ENCODE measurements at regions not wholly inside any gene's neighbourhood (a gene's known extent, or its start where the extent isn't known, plus 50 kb on each side); places are given as distances from the start of the nearest gene placed in this dataset.

DNA sequence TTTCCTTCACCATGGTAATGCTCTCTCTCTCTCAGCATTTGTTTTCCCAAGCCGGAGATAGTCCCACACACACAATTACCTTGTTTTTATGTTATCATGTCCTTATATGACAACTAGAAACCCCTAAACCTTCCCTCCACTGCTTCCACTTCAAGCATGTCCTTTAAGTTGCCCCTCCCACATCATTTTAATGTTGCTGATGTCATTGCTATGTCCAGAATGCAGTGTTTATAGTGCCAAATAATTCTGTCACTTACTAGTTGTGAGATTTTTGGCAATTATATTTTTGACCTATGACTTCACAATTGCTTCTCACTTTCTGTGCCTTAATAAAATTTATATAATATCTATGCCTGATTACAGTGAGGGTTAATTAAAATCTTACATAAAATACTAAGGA lies 645.9 kb downstream of the XPNPEP1 start:
- in situ Hi-C loops (cut with MboI; ENCODE audit: low pct_unique_long_range_greater_than_20kb, low sequenced_read_pairs, unreplicated experiment), result no loop called here
- DNase-seq (ENCODE audit: low spot score), result no peak
- TF ChIP-seq, protein P1, sequence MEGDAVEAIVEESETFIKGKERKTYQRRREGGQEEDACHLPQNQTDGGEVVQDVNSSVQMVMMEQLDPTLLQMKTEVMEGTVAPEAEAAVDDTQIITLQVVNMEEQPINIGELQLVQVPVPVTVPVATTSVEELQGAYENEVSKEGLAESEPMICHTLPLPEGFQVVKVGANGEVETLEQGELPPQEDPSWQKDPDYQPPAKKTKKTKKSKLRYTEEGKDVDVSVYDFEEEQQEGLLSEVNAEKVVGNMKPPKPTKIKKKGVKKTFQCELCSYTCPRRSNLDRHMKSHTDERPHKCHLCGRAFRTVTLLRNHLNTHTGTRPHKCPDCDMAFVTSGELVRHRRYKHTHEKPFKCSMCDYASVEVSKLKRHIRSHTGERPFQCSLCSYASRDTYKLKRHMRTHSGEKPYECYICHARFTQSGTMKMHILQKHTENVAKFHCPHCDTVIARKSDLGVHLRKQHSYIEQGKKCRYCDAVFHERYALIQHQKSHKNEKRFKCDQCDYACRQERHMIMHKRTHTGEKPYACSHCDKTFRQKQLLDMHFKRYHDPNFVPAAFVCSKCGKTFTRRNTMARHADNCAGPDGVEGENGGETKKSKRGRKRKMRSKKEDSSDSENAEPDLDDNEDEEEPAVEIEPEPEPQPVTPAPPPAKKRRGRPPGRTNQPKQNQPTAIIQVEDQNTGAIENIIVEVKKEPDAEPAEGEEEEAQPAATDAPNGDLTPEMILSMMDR (IDR thresholded peaks at IDR 0.05; ENCODE audit: extremely low read depth, insufficient read depth, missing control alignments), result no peak

DNA sequence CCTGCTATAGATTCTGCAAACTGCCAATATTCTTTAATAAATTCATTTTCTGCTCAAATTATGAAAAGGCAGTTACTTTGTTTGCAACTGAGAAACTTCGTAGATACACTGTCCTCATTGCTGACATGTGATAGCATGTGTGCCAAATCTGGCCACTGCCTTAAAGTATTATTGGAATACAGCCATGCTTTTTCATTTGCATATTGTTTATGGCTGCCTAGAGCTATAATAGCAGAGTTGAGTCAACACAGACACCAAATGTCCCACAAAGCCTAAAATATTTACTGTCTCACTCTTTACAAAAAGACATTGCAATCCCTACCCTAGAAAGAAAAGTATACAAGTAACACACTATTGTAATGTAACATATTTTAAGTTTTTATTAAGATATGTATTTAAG lies 647.4 kb downstream of the XPNPEP1 start:
- in situ Hi-C loops (cut with MboI; ENCODE audit: low pct_unique_long_range_greater_than_20kb, low sequenced_read_pairs, unreplicated experiment), result no loop called here
- TF ChIP-seq, protein P1 (IDR thresholded peaks at IDR 0.05; ENCODE audit: extremely low read depth, insufficient read depth, missing control alignments), result no peak
- no peak for DNase-seq (ENCODE audit: low spot score)

DNA sequence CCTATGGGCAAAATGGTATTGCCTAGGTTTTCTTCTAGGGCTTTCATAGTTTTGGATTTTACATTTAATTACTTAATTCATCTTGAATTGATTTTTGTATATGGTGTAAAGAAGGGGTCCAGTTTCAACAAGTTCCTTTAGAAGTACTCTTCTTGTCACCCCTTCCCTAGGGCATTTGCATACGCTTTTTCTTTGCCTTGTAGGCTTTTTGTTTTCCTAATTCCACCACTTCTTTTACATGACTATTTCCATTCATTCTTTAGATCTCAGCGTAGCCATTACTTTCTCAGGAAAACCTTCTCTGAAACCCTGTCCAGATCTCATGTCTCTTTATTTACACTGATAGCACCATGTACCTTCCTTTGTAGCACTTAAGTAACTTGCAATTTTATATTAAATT lies 648.6 kb downstream of the XPNPEP1 start:
- in situ Hi-C loops (cut with MboI; ENCODE audit: low pct_unique_long_range_greater_than_20kb, low sequenced_read_pairs, unreplicated experiment), result no loop called here
- no peak for DNase-seq (ENCODE audit: low spot score)
- TF ChIP-seq, protein P1 (IDR thresholded peaks at IDR 0.05; ENCODE audit: extremely low read depth, insufficient read depth, missing control alignments), result no peak

DNA sequence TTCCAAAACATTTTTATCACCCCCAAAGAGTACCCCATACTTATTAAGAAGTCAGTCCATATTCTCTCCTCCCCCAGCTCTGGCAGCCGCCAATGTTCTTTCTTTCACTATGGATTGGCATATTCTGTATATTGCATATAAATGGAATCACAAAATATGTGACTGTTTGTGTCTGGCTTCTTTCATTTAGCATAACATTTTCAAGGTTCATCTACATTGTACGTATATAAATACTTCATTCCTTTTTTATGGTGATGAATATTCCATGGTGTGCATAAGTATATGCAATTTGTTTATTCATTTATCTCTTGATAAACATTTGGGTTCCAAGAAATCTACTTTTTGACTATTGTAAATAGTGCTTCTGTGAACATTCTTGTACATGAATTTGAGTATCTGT lies 653.1 kb downstream of the XPNPEP1 start:
- TF ChIP-seq, protein P1 (IDR thresholded peaks at IDR 0.05; ENCODE audit: extremely low read depth, insufficient read depth, missing control alignments), result no peak
- DNase-seq (ENCODE audit: low spot score), result no peak
- in situ Hi-C loops (cut with MboI; ENCODE audit: low pct_unique_long_range_greater_than_20kb, low sequenced_read_pairs, unreplicated experiment), result no loop called here

DNA sequence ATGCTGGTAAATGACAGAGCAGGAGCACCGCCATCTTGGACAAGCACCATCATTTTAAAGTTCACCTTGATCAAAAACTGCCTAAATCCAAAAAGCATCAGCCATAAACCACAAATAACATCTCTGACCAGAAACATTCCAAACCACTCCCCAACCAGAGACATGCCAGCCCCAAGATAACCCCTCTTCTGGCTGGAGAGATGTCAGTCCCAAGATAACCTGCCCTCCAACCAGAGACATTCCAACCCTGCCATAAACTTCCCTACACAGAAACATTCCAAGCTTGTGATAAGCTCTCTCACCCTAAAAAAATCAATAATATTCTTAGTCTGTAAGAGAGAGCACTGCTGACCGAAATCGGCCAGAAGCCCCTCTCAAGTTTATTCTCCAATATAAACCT lies 659.3 kb downstream of the XPNPEP1 start:
- no peak for DNase-seq (ENCODE audit: low spot score)
- in situ Hi-C loops (cut with MboI; ENCODE audit: low pct_unique_long_range_greater_than_20kb, low sequenced_read_pairs, unreplicated experiment), result no loop called here
- TF ChIP-seq, protein P1 (IDR thresholded peaks at IDR 0.05; ENCODE audit: extremely low read depth, insufficient read depth, missing control alignments), result no peak

DNA sequence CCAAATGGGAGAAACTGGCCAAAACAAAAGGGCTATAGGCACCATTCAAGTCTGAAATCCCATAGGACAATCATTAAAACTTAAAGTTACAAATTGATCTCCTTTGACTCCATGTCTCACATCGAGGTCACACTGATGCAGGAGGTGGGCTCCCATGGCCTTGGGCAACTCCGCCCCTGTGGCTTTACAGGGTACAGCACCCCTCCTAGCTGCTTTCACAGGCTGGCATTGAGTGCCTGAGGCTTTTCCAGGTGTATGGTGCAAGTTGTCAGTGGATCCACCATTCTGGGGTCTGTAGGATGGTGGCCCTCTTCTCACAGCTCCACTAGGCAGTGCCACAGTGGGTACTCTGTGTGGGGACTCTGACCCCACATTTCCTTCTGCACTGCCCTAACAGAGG lies 662.1 kb downstream of the XPNPEP1 start:
- TF ChIP-seq, protein P1 (IDR thresholded peaks at IDR 0.05; ENCODE audit: extremely low read depth, insufficient read depth, missing control alignments), result no peak
- in situ Hi-C loops (cut with MboI; ENCODE audit: low pct_unique_long_range_greater_than_20kb, low sequenced_read_pairs, unreplicated experiment), result no loop called here
- DNase-seq (ENCODE audit: low spot score), result no peak

DNA sequence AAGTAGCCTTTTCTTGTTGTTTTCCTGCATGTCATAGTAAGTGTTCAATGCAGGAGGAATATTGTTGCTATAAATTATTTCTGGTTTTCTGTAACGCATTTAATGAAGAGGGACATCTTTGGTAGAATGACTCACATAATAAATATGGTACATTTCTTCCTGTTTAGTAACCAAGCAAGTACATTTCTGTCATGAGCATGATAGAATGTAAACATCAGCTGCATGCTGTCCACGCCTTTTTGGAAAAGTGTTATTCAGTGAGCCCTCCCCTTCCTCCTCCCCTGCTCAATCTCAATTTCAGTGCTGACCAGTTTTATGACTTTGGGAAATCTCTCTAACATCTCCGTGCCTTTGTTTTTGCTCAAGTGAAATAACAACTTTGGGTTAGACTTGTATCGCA lies 664.0 kb downstream of the XPNPEP1 start:
- no peak for DNase-seq (ENCODE audit: low spot score)
- in situ Hi-C loops (cut with MboI; ENCODE audit: low pct_unique_long_range_greater_than_20kb, low sequenced_read_pairs, unreplicated experiment), result no loop called here
- TF ChIP-seq, protein P1 (IDR thresholded peaks at IDR 0.05; ENCODE audit: extremely low read depth, insufficient read depth, missing control alignments), result no peak
